ENCODE measurements at regions not wholly inside any gene's neighbourhood (a gene's known extent, or its start where the extent isn't known, plus 50 kb on each side); places are given as distances from the start of the nearest gene placed in this dataset.

DNA sequence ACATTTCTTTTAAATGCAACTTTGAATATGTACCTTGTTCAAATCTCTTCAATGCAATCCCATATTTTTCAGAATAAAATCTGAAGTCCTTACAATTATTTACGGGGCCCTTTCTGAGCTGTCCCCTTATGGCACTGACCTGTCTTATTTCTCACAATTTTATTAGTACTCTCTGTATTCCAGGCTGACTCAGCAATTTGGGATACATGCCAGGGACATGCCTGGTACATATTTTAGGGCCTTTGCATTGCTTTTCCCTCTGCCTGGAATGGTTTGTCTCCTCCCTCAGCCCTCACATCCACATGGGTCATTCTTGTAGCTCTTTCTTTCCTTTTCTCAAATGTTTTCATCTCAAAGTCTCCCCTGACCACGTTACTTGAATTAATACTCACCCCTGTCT lies 172.2 kb upstream of the TECRL start:
- TF ChIP-seq, protein P1, sequence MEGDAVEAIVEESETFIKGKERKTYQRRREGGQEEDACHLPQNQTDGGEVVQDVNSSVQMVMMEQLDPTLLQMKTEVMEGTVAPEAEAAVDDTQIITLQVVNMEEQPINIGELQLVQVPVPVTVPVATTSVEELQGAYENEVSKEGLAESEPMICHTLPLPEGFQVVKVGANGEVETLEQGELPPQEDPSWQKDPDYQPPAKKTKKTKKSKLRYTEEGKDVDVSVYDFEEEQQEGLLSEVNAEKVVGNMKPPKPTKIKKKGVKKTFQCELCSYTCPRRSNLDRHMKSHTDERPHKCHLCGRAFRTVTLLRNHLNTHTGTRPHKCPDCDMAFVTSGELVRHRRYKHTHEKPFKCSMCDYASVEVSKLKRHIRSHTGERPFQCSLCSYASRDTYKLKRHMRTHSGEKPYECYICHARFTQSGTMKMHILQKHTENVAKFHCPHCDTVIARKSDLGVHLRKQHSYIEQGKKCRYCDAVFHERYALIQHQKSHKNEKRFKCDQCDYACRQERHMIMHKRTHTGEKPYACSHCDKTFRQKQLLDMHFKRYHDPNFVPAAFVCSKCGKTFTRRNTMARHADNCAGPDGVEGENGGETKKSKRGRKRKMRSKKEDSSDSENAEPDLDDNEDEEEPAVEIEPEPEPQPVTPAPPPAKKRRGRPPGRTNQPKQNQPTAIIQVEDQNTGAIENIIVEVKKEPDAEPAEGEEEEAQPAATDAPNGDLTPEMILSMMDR (IDR thresholded peaks at IDR 0.05) = no peak
- TF ChIP-seq ZFX (IDR thresholded peaks at IDR 0.05; ENCODE audit: borderline replicate concordance) = no peak

Data from 22Rv1 (cell line).